H1 (cell line): ENCODE measurements at regions not wholly inside any gene's neighbourhood (a gene's known extent, or its start where the extent isn't known, plus 50 kb on each side); places are given as distances from the start of the nearest gene placed in this dataset.

ENCODE experiments used
- CTCF ChIA-PET: fragments of 300-600 bp; sonication (Branson Sonifier 250); formaldehyde crosslinking; loops from one replicate; lab custom pipeline; 2021; ENCODE audit not compliant: partially characterized antibody; lab: Charles Lee
- POLR2A ChIA-PET: fragments of 300-600 bp; sonication (Branson Sonifier 250); formaldehyde crosslinking; loops from one replicate; lab custom pipeline; 2021; ENCODE audit warnings: inconsistent platforms; ENCODE audit not compliant: partially characterized antibody; lab: Charles Lee
- DNase-seq, 2 experiments: peaks; one replicate each; pipeline versions ENCODE4 v3.0.0 to v3.0.0-alpha.2; 2010 to 2022; ENCODE audit warnings: low spot score in 2 of 2, low read depth in 1 of 2, mixed read lengths in 1 of 2
- FAIRE-seq: peaks from 2 replicates; lab custom pipeline; 2011; peaks lifted over from hg19 to GRCh38; lab: Jason Lieb, UNC
- H2AFZ ChIP-seq: 2 replicates; pipeline ENCODE4 v1.8.1; 2012; ENCODE audit warnings: low read length, inconsistent platforms
- H2AK5ac ChIP-seq: 2 replicates; pipeline ENCODE4 v1.6.1; 2013; ENCODE audit warnings: low read depth, low read length
- H2BK120ac ChIP-seq: replicated peaks from 2 replicates; pipeline ENCODE3; 2013; ENCODE audit warnings: low read depth, low read length, inconsistent platforms
- H2BK12ac ChIP-seq: 2 replicates; pipeline ENCODE4 v1.6.1; 2013; ENCODE audit warnings: low read depth, low read length
- H2BK15ac ChIP-seq: 2 replicates; pipeline ENCODE4 v1.6.1; 2013; ENCODE audit warnings: low read length
- H2BK20ac ChIP-seq: 2 replicates; pipeline ENCODE4 v1.6.1; 2013; ENCODE audit warnings: low read length
- H2BK5ac ChIP-seq: 2 replicates; pipeline ENCODE4 v1.6.1; 2013; ENCODE audit warnings: low read depth, low read length
- H3K14ac ChIP-seq: 2 replicates; pipeline ENCODE4 v1.6.1; 2013; ENCODE audit warnings: inconsistent platforms; ENCODE audit not compliant: insufficient read length
- H3K18ac ChIP-seq: 2 replicates; pipeline ENCODE4 v1.6.1; 2013; ENCODE audit warnings: low read length; ENCODE audit errors: extremely low read depth
- H3K23ac ChIP-seq: 2 replicates; pipeline ENCODE4 v1.6.1; 2013; ENCODE audit warnings: inconsistent platforms; ENCODE audit not compliant: insufficient read length
- H3K23me2 ChIP-seq: 2 replicates; pipeline ENCODE4 v1.6.1; 2013; ENCODE audit warnings: low read depth, low read length
- H3K27ac ChIP-seq: 2 replicates; pipeline ENCODE4 v1.6.1; 2011; ENCODE audit warnings: low read depth, low read length, inconsistent platforms
- H3K27me3 ChIP-seq, 4 experiments: replicated peaks in 1 of 4; 1 replicate in 1 of 4; 2 replicates in 3 of 4; pipeline versions ENCODE4 v1.6.1 to v1.8.1; 2011 to 2013; ENCODE audit warnings: low read length in 3 of 4, mild to moderate bottlenecking in 3 of 4, inconsistent platforms in 2 of 4, mixed read lengths in 2 of 4, moderate library complexity in 1 of 4; ENCODE audit not compliant: control insufficient read depth in 3 of 4, insufficient read depth in 3 of 4; ENCODE audit errors: extremely low read depth in 1 of 4
- H3K36me3 ChIP-seq, 4 experiments: 2 replicates each; pipeline versions ENCODE4 v1.6.1 to v1.8.1; 2011 to 2013; ENCODE audit warnings: mild to moderate bottlenecking in 4 of 4, low read length in 3 of 4, moderate library complexity in 2 of 4, control low read depth in 1 of 4, inconsistent platforms in 1 of 4; ENCODE audit not compliant: insufficient read depth in 4 of 4, control insufficient read depth in 2 of 4
- H3K4ac ChIP-seq: replicated peaks from 2 replicates; pipeline ENCODE3; 2013; ENCODE audit warnings: low read length, low read depth, mixed read lengths, inconsistent platforms; ENCODE audit not compliant: insufficient read length
- H3K4me1 ChIP-seq, 4 experiments: replicated peaks in 1 of 4; 1 replicate in 1 of 4; 2 replicates in 3 of 4; pipeline versions ENCODE4 v1.6.1 to v1.8.1; 2011 to 2013; ENCODE audit warnings: low read length in 3 of 4, inconsistent platforms in 2 of 4, mixed read lengths in 1 of 4; ENCODE audit not compliant: insufficient read depth in 4 of 4, control insufficient read depth in 3 of 4
- H3K4me2 ChIP-seq, 2 experiments: 2 replicates each; pipeline versions ENCODE4 v1.6.1 to v1.8.1; 2011 to 2013; ENCODE audit warnings: low read depth in 2 of 2, low read length in 2 of 2, control low read depth in 1 of 2, inconsistent platforms in 1 of 2, mild to moderate bottlenecking in 1 of 2; ENCODE audit not compliant: insufficient read depth in 1 of 2
- H3K4me3 ChIP-seq, 4 experiments: fragments of 200-600, 300-600 bp in 1 of 4; sonication (generic), shearing (Covaris generic), sonication (Bioruptor Twin) in 1 of 4; 2 replicates each; pipeline versions ENCODE4 v1.5.1 to v1.8.1; 2011 to 2016; ENCODE audit warnings: low read length in 4 of 4, low read depth in 3 of 4, control low read depth in 2 of 4, inconsistent platforms in 2 of 4, mild to moderate bottlenecking in 2 of 4, mixed read lengths in 1 of 4, moderate library complexity in 1 of 4; ENCODE audit not compliant: insufficient read depth in 2 of 4; ENCODE audit errors: extremely low read depth in 1 of 4
- H3K56ac ChIP-seq: replicated peaks from 2 replicates; pipeline ENCODE3; 2013; ENCODE audit warnings: low read depth, mild to moderate bottlenecking, mixed read lengths, low read length, inconsistent platforms; ENCODE audit not compliant: insufficient read length
- H3K79me1 ChIP-seq: 2 replicates; pipeline ENCODE4 v1.6.1; 2013; ENCODE audit warnings: low read depth, low read length, control low read depth
- H3K79me2 ChIP-seq, 2 experiments: 2 replicates each; pipeline versions ENCODE4 v1.6.1 to v1.8.1; 2012 to 2013; ENCODE audit warnings: low read length in 2 of 2, mild to moderate bottlenecking in 2 of 2, inconsistent platforms in 1 of 2; ENCODE audit not compliant: insufficient read depth in 2 of 2, control insufficient read depth in 1 of 2
- H3K9ac ChIP-seq, 4 experiments: replicated peaks in 1 of 4; 1 replicate in 1 of 4; 2 replicates in 3 of 4; pipeline versions ENCODE4 v1.6.1 to v1.8.1; 2011 to 2013; ENCODE audit warnings: low read depth in 3 of 4, low read length in 3 of 4, control low read depth in 2 of 4, mild to moderate bottlenecking in 2 of 4, moderate library complexity in 2 of 4, inconsistent platforms in 1 of 4; ENCODE audit errors: extremely low read depth in 1 of 4
- H3K9me3 ChIP-seq, 2 experiments: 2 replicates each; pipeline versions ENCODE4 v1.6.1 to v1.8.1; 2012 to 2013; ENCODE audit warnings: mild to moderate bottlenecking in 2 of 2, moderate library complexity in 2 of 2, control low read depth in 1 of 2, inconsistent platforms in 1 of 2, low read depth in 1 of 2, low read length in 1 of 2, mixed read lengths in 1 of 2; ENCODE audit not compliant: insufficient read depth in 2 of 2
- H4K20me1 ChIP-seq, 2 experiments: replicated peaks in 1 of 2; 2 replicates each; pipeline versions ENCODE3 to v1.8.1; 2011 to 2013; ENCODE audit warnings: inconsistent platforms in 2 of 2, low read length in 2 of 2, mild to moderate bottlenecking in 1 of 2; ENCODE audit not compliant: insufficient read depth in 2 of 2, control insufficient read depth in 1 of 2
- H4K5ac ChIP-seq: 2 replicates; pipeline ENCODE4 v1.6.1; 2013; ENCODE audit warnings: low read length, low read depth, mixed read lengths, inconsistent platforms; ENCODE audit not compliant: insufficient read length
- H4K8ac ChIP-seq: 2 replicates; pipeline ENCODE4 v1.8.0; 2013; ENCODE audit warnings: mild to moderate bottlenecking, moderate library complexity, low read length, inconsistent platforms; ENCODE audit not compliant: insufficient read depth; ENCODE audit errors: extremely low read depth
- H4K91ac ChIP-seq: replicated peaks from 2 replicates; pipeline ENCODE3; 2013; ENCODE audit warnings: low read length, mixed read lengths, inconsistent platforms; ENCODE audit not compliant: insufficient read length
- BACH1 ChIP-seq: IDR thresholded peaks from 2 replicates; pipeline ENCODE4 v1.6.1; 2012; ENCODE audit warnings: low read length, improper control_type of control experiment
- CTCF ChIP-seq, 3 experiments: IDR thresholded peaks; 1 replicate in 2 of 3; 2 replicates in 1 of 3; pipeline versions ENCODE4 v1.5.1 to v1.6.1; 2011; ENCODE audit warnings: low read length in 3 of 3, mild to moderate bottlenecking in 3 of 3, inconsistent platforms in 2 of 3, low read depth in 1 of 3, moderate library complexity in 1 of 3; ENCODE audit not compliant: insufficient read depth in 1 of 3; ENCODE audit errors: control extremely low read depth in 1 of 3
- E2F6 ChIP-seq: IDR thresholded peaks from 2 replicates; pipeline ENCODE4 v1.6.1; 2012; ENCODE audit warnings: inconsistent platforms
- EZH2 ChIP-seq: fragments of 200-600 bp; sonication (generic); IDR thresholded peaks from 2 replicates; pipeline ENCODE4 v1.7.1; 2012; ENCODE audit warnings: low read depth, mild to moderate bottlenecking, moderate library complexity, low read length, inconsistent platforms; ENCODE audit not compliant: severe bottlenecking
- KDM5A ChIP-seq: fragments of 200-600 bp; IDR thresholded peaks from 2 replicates; pipeline ENCODE4 v1.7.1; 2012; ENCODE audit warnings: mild to moderate bottlenecking, low read length, inconsistent platforms, mixed read lengths
- RBBP5 ChIP-seq: IDR thresholded peaks from 2 replicates; pipeline ENCODE4 v1.7.1; 2012; ENCODE audit warnings: low read depth, mild to moderate bottlenecking, inconsistent platforms, low read length, moderate library complexity, borderline replicate concordance
- SIX5 ChIP-seq: IDR thresholded peaks from 2 replicates; pipeline ENCODE4 v1.6.1; 2011; ENCODE audit warnings: mild to moderate bottlenecking, low read depth, low read length
- SP1 ChIP-seq: IDR thresholded peaks from 2 replicates; pipeline ENCODE4 v1.6.1; 2011; ENCODE audit warnings: low read depth, low read length
- YY1 ChIP-seq: IDR thresholded peaks from 2 replicates; pipeline ENCODE4 v1.6.1; 2011; ENCODE audit warnings: low read depth, mild to moderate bottlenecking, low read length
- WGBS, 2 experiments: shearing (Covaris generic) in 1 of 2; methylation state at CpG; one replicate each; pipeline versions ENCODE4 v1.1.6 to v1.1.7; 2013 to 2015; ENCODE audit warnings: low lambda C conversion rate in 2 of 2, mixed read lengths in 2 of 2, inconsistent platforms in 1 of 2, low coverage in 1 of 2, missing lambda C conversion rate in 1 of 2; ENCODE audit not compliant: insufficient replicate concordance in 2 of 2, insufficient coverage in 1 of 2, insufficient read length in 1 of 2; ENCODE audit errors: extremely low coverage in 1 of 2, missing lambda C conversion rate in 1 of 2; 5-methylcytosine and 5-hydroxymethylcytosine counted together

- Histone ChIP-seq H3K4ac (no peak overlapping the region), H3K23me2 (no peaks in the 10 kb centered on the region), H2BK120ac (no peak overlapping the region), H3K14ac (no peak overlapping the region), H2AFZ (no peak overlapping the region), H3K9ac (no peak overlapping the region), H3K4me2 (no peak overlapping the region), H2BK15ac (no peak overlapping the region), H3K79me1 (no peaks in the 10 kb centered on the region), H2BK20ac (no peak overlapping the region), H3K23ac (no peak overlapping the region), H4K91ac (no peak overlapping the region), H4K5ac (no peak overlapping the region), H3K4me1 (no peaks in the 10 kb centered on the region), H4K20me1 (no peaks in the 10 kb centered on the region), H3K9me3 (no peaks in the 10 kb centered on the region), H3K79me2 (0 out of 4 replicates have a peak, but pooled peaks cover 0 to 2% of the 10 kb centered on the region in 2 experiments), H4K8ac (no peak overlapping the region), H2BK5ac (no peak overlapping the region), H3K36me3 (no peaks in the 10 kb centered on the region), H3K27me3 (no peaks in the 10 kb centered on the region; a peak in 1 of 7 replicates), H2BK12ac (no peak overlapping the region), H3K18ac (no peak overlapping the region), H3K4me3 (no peak overlapping the region), H3K56ac (no peak overlapping the region), H3K27ac (no peak overlapping the region), H2AK5ac (no peak overlapping the region)
- 86 to 100% methylated on average over 1 to 7 of the region's 7 CpGs for WGBS, 2 experiments
- TF ChIP-seq BACH1 = no peak
- no peak for TF ChIP-seq KDM5A
- TF ChIP-seq RBBP5 = no peak
- TF ChIP-seq SP1 = no peak
- no peak for TF ChIP-seq SIX5
- no peak for TF ChIP-seq EZH2
- TF ChIP-seq E2F6 = no peak
- TF ChIP-seq YY1 = no peak
- TF ChIP-seq CTCF (IDR thresholded peaks at IDR 0.05; ENCODE audit: control extremely low read depth in 1 of 3, insufficient read depth in 1 of 3, low read depth in 1 of 3, low read length in 3 of 3) = no peak
- ChIA-PET POLR2A (no interaction called here), CTCF (interaction anchor here (0.5 kb wide), 1 partner anchor 288 kb away, joined by 3 read pairs; no protein-coding TSS in a partner anchor)
- no peak for FAIRE-seq
- DNase-seq = no peak
These were observed 384.2 kb downstream of the EFNA5 start for GRCh38 chr5:107286447-107287098.
